Myocyte (in vitro differentiated cells): ENCODE measurements at regions not wholly inside any gene's neighbourhood (a gene's known extent, or its start where the extent isn't known, plus 50 kb on each side); places are given as distances from the start of the nearest gene placed in this dataset.
"Not testable (repeated sequence)": the region's sequence is repeated elsewhere in the genome, so short reads cannot be mapped to it uniquely, and the experiment has no call there.

ENCODE experiments used
- DNase-seq: peaks from one replicate; pipeline ENCODE4 v3.0.0-alpha.2; 2012; ENCODE audit warnings: low read depth

GRCh38 chr3:40925231-40925630 lies 274.1 kb upstream of the CTNNB1 start:
- no peak for DNase-seq

- DNase-seq, result peak; percentile 67
Measured at GRCh38 chr3:40930131-40930538, 269.2 kb upstream of the CTNNB1 start.

GRCh38 chr3:40930756-40931155 lies 268.5 kb upstream of the CTNNB1 start:
- no peak for DNase-seq

GRCh38 chr3:40938591-40938990 lies 260.7 kb upstream of the CTNNB1 start:
- DNase-seq, result peak; percentile 30

GRCh38 chr3:40939030-40939740 lies 260.1 kb upstream of the CTNNB1 start:
- DNase-seq, result peak; percentile 70

- DNase-seq, result peak; percentile 55
Measured at GRCh38 chr3:40939741-40940130, 259.6 kb upstream of the CTNNB1 start.

GRCh38 chr3:40940651-40941050 lies 258.7 kb upstream of the CTNNB1 start:
- no peak for DNase-seq

GRCh38 chr3:40947022-40947421 lies 252.3 kb upstream of the CTNNB1 start:
- DNase-seq, result not testable (repeated sequence)

GRCh38 chr3:40949347-40949746 lies 250.0 kb upstream of the CTNNB1 start:
- not testable (repeated sequence) for DNase-seq

- DNase-seq, result no peak
Measured at GRCh38 chr3:40951636-40952035, 247.7 kb upstream of the CTNNB1 start.

- no peak for DNase-seq
Measured at GRCh38 chr3:40961104-40961857, 238.0 kb upstream of the CTNNB1 start.

- DNase-seq, result no peak
Measured at GRCh38 chr3:40962721-40963120, 236.6 kb upstream of the CTNNB1 start.

- DNase-seq, result peak; percentile 90
Measured at GRCh38 chr3:40968666-40969065, 230.6 kb upstream of the CTNNB1 start.

GRCh38 chr3:40969341-40969740 lies 230.0 kb upstream of the CTNNB1 start:
- peak; percentile 53 for DNase-seq

- no peak for DNase-seq
Measured at GRCh38 chr3:40969756-40970466, 229.4 kb upstream of the CTNNB1 start.

GRCh38 chr3:40971191-40972168 lies 227.8 kb upstream of the CTNNB1 start:
- DNase-seq, result peak; percentile 70

- no peak for DNase-seq
Measured at GRCh38 chr3:40972350-40972749, 227.0 kb upstream of the CTNNB1 start.

- no peak for DNase-seq
Measured at GRCh38 chr3:40973141-40973540, 226.2 kb upstream of the CTNNB1 start.

GRCh38 chr3:40975711-40976121 lies 223.6 kb upstream of the CTNNB1 start:
- peak; percentile 61 for DNase-seq

- no peak for DNase-seq
Measured at GRCh38 chr3:40976241-40976640, 223.1 kb upstream of the CTNNB1 start.

- DNase-seq, result no peak
Measured at GRCh38 chr3:40978442-40978841, 220.9 kb upstream of the CTNNB1 start.
